ENCODE measurements at regions not wholly inside any gene's neighbourhood (a gene's known extent, or its start where the extent isn't known, plus 50 kb on each side); places are given as distances from the start of the nearest gene placed in this dataset.

- no peaks in the 10 kb centered on the region for H3K36me3 ChIP-seq (ENCODE audit: insufficient read depth)
- no peak overlapping the region for H3K27ac ChIP-seq (ENCODE audit: low read depth)
- no peaks in the 10 kb centered on the region for H3K4me1 ChIP-seq (ENCODE audit: insufficient read depth)
- no peak overlapping the region for H3K4me3 ChIP-seq (ENCODE audit: low read depth, low read length)
- WGBS = 27% methylated on average over 2 of the region's 2 CpGs
- DNase-seq (ENCODE audit: extremely low spot score) = no peak
These were observed 238.7 kb downstream of the GASK1B start for GRCh38 chr4:157934151-157934550.

GRCh38 chr4:157932936-157933335 lies 239.9 kb downstream of the GASK1B start:
- no peak overlapping the region for H3K4me3 ChIP-seq (ENCODE audit: low read depth, low read length)
- 97% methylated on average over 1 of the region's 1 CpG for WGBS
- H3K36me3 ChIP-seq (ENCODE audit: insufficient read depth) = no peaks in the 10 kb centered on the region
- H3K4me1 ChIP-seq (ENCODE audit: insufficient read depth) = no peaks in the 10 kb centered on the region
- DNase-seq (ENCODE audit: extremely low spot score) = no peak
- no peak overlapping the region for H3K27ac ChIP-seq (ENCODE audit: low read depth)

- no peak for DNase-seq (ENCODE audit: extremely low spot score)
- H3K36me3 ChIP-seq (ENCODE audit: insufficient read depth) = no peaks in the 10 kb centered on the region
- 63% methylated on average over 1 of the region's 1 CpG for WGBS
These were observed 243.3 kb downstream of the GASK1B start for GRCh38 chr4:157929486-157929885.

GRCh38 chr4:157918036-157918832 lies 254.6 kb downstream of the GASK1B start:
- Histone ChIP-seq H3K27ac (ENCODE audit: low read depth) (no peak overlapping the region), H3K36me3 (ENCODE audit: insufficient read depth) (no peaks in the 10 kb centered on the region)
- 79% methylated on average over 2 of the region's 2 CpGs for WGBS

More at GRCh38 chr4:157929486-157929885, 243.3 kb downstream of the GASK1B start:
- Histone ChIP-seq H3K4me3 (ENCODE audit: low read depth, low read length) (no peak overlapping the region), H3K4me1 (ENCODE audit: insufficient read depth) (no peaks in the 10 kb centered on the region), H3K27ac (ENCODE audit: low read depth) (no peak overlapping the region)

GRCh38 chr4:157912212-157912611 lies 260.6 kb downstream of the GASK1B start:
- no peaks in the 10 kb centered on the region for H3K4me1 ChIP-seq (ENCODE audit: insufficient read depth)
- no peaks in the 10 kb centered on the region for H3K36me3 ChIP-seq (ENCODE audit: insufficient read depth)
- DNase-seq (ENCODE audit: extremely low spot score) = no peak
- 77% methylated on average over 3 of the region's 3 CpGs for WGBS
- H3K4me3 ChIP-seq (ENCODE audit: low read depth, low read length) = no peak overlapping the region
- H3K27ac ChIP-seq (ENCODE audit: low read depth) = no peak overlapping the region

More at GRCh38 chr4:157918036-157918832, 254.6 kb downstream of the GASK1B start:
- no peak for DNase-seq (ENCODE audit: extremely low spot score)
- H3K4me3 ChIP-seq (ENCODE audit: low read depth, low read length) = no peak overlapping the region
- H3K4me1 ChIP-seq (ENCODE audit: insufficient read depth) = no peaks in the 10 kb centered on the region

GRCh38 chr4:157911662-157912061 lies 261.2 kb downstream of the GASK1B start:
- no peak overlapping the region for H3K4me3 ChIP-seq (ENCODE audit: low read depth, low read length)
- H3K36me3 ChIP-seq (ENCODE audit: insufficient read depth) = no peaks in the 10 kb centered on the region
- no peak overlapping the region for H3K27ac ChIP-seq (ENCODE audit: low read depth)
- DNase-seq (ENCODE audit: extremely low spot score) = no peak
- no peaks in the 10 kb centered on the region for H3K4me1 ChIP-seq (ENCODE audit: insufficient read depth)
- 93% methylated on average over 1 of the region's 1 CpG for WGBS

- DNase-seq (ENCODE audit: extremely low spot score) = no peak
These were observed 264.1 kb downstream of the GASK1B start for GRCh38 chr4:157908691-157909090.

GRCh38 chr4:157908031-157908430 lies 264.8 kb downstream of the GASK1B start:
- no peaks in the 10 kb centered on the region for H3K36me3 ChIP-seq (ENCODE audit: insufficient read depth)
- WGBS = 58% methylated on average over 3 of the region's 3 CpGs
- H3K4me1 ChIP-seq (ENCODE audit: insufficient read depth) = no peaks in the 10 kb centered on the region
- no peak overlapping the region for H3K27ac ChIP-seq (ENCODE audit: low read depth)
- H3K4me3 ChIP-seq (ENCODE audit: low read depth, low read length) = no peak overlapping the region
- no peak for DNase-seq (ENCODE audit: extremely low spot score)

More at GRCh38 chr4:157908691-157909090, 264.1 kb downstream of the GASK1B start:
- Histone ChIP-seq H3K27ac (ENCODE audit: low read depth) (no peak overlapping the region), H3K4me1 (ENCODE audit: insufficient read depth) (no peaks in the 10 kb centered on the region), H3K4me3 (ENCODE audit: low read depth, low read length) (no peak overlapping the region), H3K36me3 (ENCODE audit: insufficient read depth) (no peaks in the 10 kb centered on the region)
- WGBS = 93% methylated on average over 2 of the region's 2 CpGs

GRCh38 chr4:157907226-157907946 lies 265.4 kb downstream of the GASK1B start:
- WGBS = 47% methylated on average over 5 of the region's 5 CpGs
- H3K36me3 ChIP-seq (ENCODE audit: insufficient read depth) = no peaks in the 10 kb centered on the region
- no peak for DNase-seq (ENCODE audit: extremely low spot score)
- H3K4me3 ChIP-seq (ENCODE audit: low read depth, low read length) = no peak overlapping the region
- no peaks in the 10 kb centered on the region for H3K4me1 ChIP-seq (ENCODE audit: insufficient read depth)
- no peak overlapping the region for H3K27ac ChIP-seq (ENCODE audit: low read depth)

GRCh38 chr4:157898836-157899605 lies 273.8 kb downstream of the GASK1B start:
- no peak overlapping the region for H3K4me3 ChIP-seq (ENCODE audit: low read depth, low read length)
- no peak for DNase-seq (ENCODE audit: extremely low spot score)
- no peaks in the 10 kb centered on the region for H3K4me1 ChIP-seq (ENCODE audit: insufficient read depth)
- WGBS = 64% methylated on average over 3 of the region's 3 CpGs
- H3K36me3 ChIP-seq (ENCODE audit: insufficient read depth) = no peaks in the 10 kb centered on the region
- H3K27ac ChIP-seq (ENCODE audit: low read depth) = no peak overlapping the region

GRCh38 chr4:157897855-157898370 lies 274.9 kb downstream of the GASK1B start:
- H3K27ac ChIP-seq (ENCODE audit: low read depth) = no peak overlapping the region
- H3K4me3 ChIP-seq (ENCODE audit: low read depth, low read length) = no peak overlapping the region
- no peaks in the 10 kb centered on the region for H3K4me1 ChIP-seq (ENCODE audit: insufficient read depth)
- H3K36me3 ChIP-seq (ENCODE audit: insufficient read depth) = no peaks in the 10 kb centered on the region
- no peak for DNase-seq (ENCODE audit: extremely low spot score)

- no peak for DNase-seq (ENCODE audit: extremely low spot score)
- no peak overlapping the region for H3K4me3 ChIP-seq (ENCODE audit: low read depth, low read length)
- no peaks in the 10 kb centered on the region for H3K4me1 ChIP-seq (ENCODE audit: insufficient read depth)
- H3K36me3 ChIP-seq (ENCODE audit: insufficient read depth) = no peaks in the 10 kb centered on the region
- no peak overlapping the region for H3K27ac ChIP-seq (ENCODE audit: low read depth)
- WGBS = 83% methylated on average over 3 of the region's 3 CpGs
These were observed 276.1 kb downstream of the GASK1B start for GRCh38 chr4:157896726-157897125.

GRCh38 chr4:157895205-157895604 lies 277.6 kb downstream of the GASK1B start:
- 75% methylated on average over 4 of the region's 4 CpGs for WGBS
- H3K4me3 ChIP-seq (ENCODE audit: low read depth, low read length) = no peak overlapping the region
- H3K27ac ChIP-seq (ENCODE audit: low read depth) = no peak overlapping the region
- DNase-seq (ENCODE audit: extremely low spot score) = no peak
- H3K4me1 ChIP-seq (ENCODE audit: insufficient read depth) = no peaks in the 10 kb centered on the region
- no peaks in the 10 kb centered on the region for H3K36me3 ChIP-seq (ENCODE audit: insufficient read depth)

Data from urinary bladder (tissue), 3 donors.